ENCODE measurements at regions not wholly inside any gene's neighbourhood (a gene's known extent, or its start where the extent isn't known, plus 50 kb on each side); places are given as distances from the start of the nearest gene placed in this dataset. TPM values are rescaled to one million over a fixed set of nuclear protein-coding genes. Genes with fewer than 3 reads are reported as not detected.

DNA sequence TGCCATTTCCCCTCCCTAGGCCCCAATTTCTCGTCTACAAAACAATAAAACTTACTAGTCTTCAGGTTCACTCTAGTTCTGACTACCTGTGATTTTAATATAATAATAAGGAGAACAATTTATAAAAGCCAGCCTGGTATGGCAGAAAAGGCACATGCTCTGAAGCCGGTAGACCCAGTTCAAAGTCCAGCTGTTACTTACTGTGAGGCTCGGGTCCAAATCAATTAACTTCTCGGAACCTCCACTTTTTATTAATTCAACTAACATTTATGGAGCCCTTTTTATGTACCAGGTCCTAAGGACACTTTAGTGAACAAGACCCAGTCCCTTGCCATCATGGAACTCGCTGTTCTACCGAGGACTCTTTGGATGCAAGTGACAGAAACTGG, 53.8 kb upstream of the SMAD3 start:
- Histone ChIP-seq H3K9ac (ENCODE audit: control insufficient read depth, insufficient read depth, low read length) (no peak overlapping the region), H3K36me3 (ENCODE audit: control insufficient read depth in 2 of 2, insufficient read depth in 2 of 2, low read length in 1 of 2) (no peaks in the 10 kb centered on the region), H4K20me1 (ENCODE audit: control insufficient read depth, insufficient read depth) (no peaks in the 10 kb centered on the region), H3K4me1 (ENCODE audit: control insufficient read depth, insufficient read depth, low read length) (no peaks in the 10 kb centered on the region), H3K4me2 (ENCODE audit: control insufficient read depth, insufficient read depth) (no peak overlapping the region), H3K27ac (ENCODE audit: control insufficient read depth, insufficient read depth) (no peak overlapping the region), H3K9me3 (replicated peaks; ENCODE audit: control insufficient read depth, insufficient read depth, low read length) (no peaks in the 10 kb centered on the region), H3K27me3 (replicated peaks in 1 of 2; ENCODE audit: control insufficient read depth in 2 of 2, insufficient read depth in 2 of 2, low read length in 1 of 2) (no peaks in the 10 kb centered on the region), H3K4me3 (no peak overlapping the region), H3K79me2 (ENCODE audit: control insufficient read depth, insufficient read depth, low read length) (no peaks in the 10 kb centered on the region), H2AFZ (ENCODE audit: control insufficient read depth, low read depth, low read length) (no peak overlapping the region)
- BruUV-seq (replicated peaks), result no TSS peak
- ChIA-PET RAD21 (ENCODE audit: unreplicated experiment) (no interaction called here), POLR2A (no interaction called here), CTCF (interaction anchor here (1.0 kb wide), 1 partner anchor 9 kb away, joined by 3 read pairs; no protein-coding TSS in a partner anchor), SMC1A (ENCODE audit: uncharacterized antibody, unreplicated experiment) (interaction anchor here (0.8 kb wide), 1 partner anchor 49 kb away, joined by 3 read pairs; no protein-coding TSS in a partner anchor)
- no peak for DNase-seq (ENCODE audit: low read depth, low spot score)
- intact Hi-C loops (cut with micrococcal nuclease; ENCODE audit: unreplicated experiment) (no loop called here), in situ Hi-C loops (cut with MboI) (no loop called here)
- WGBS (ENCODE audit: insufficient coverage, insufficient replicate concordance, low lambda C conversion rate, missing lambda C conversion rate), result 48% methylated on average over 6 of the region's 6 CpGs
- ATAC-seq, result no peak
- FAIRE-seq, result no peak
- TF ChIP-seq RAD21 (IDR thresholded peaks at IDR 0.05; ENCODE audit: insufficient read depth, low read depth, low read length) (no peak), RBBP5 (conservative IDR thresholded peaks at IDR 0.05) (no peak), NFYA (IDR thresholded peaks at IDR 0.05; ENCODE audit: borderline replicate concordance, low read depth, low read length) (no peak), KDM1A (IDR thresholded peaks at IDR 0.05; ENCODE audit: borderline replicate concordance) (no peak), YY1 (IDR thresholded peaks at IDR 0.05; ENCODE audit: low read depth, low read length) (no peak), RAD51 (IDR thresholded peaks at IDR 0.05) (no peak)

DNA sequence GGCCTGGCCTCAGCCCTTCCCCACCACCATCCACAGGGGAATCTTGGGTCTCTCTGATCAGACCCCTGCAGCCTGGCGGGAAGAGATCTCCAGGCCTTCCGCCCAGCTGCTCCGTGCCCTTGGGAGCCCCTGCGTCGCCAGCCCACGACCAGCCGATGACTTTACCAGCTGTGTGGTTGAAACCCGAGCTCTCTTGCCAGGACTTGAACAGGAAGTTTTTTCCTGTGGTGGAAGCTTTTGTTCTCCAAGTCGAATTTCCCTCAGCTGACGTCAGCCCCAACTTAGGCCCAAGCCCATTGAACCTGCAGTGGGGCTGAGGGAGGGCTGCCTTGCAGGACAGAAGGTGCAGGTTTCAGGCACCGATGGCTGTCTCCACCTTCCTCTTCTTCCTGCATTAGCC, 51.7 kb upstream of the SMAD3 start:
- Histone ChIP-seq H3K9ac (ENCODE audit: control insufficient read depth, insufficient read depth, low read length) (no peak overlapping the region), H3K4me3 (no peak overlapping the region), H3K4me2 (ENCODE audit: control insufficient read depth, insufficient read depth) (no peak overlapping the region), H3K36me3 (ENCODE audit: control insufficient read depth in 2 of 2, insufficient read depth in 2 of 2, low read length in 1 of 2) (no peaks in the 10 kb centered on the region), H3K27me3 (replicated peaks in 1 of 2; ENCODE audit: control insufficient read depth in 2 of 2, insufficient read depth in 2 of 2, low read length in 1 of 2) (no peaks in the 10 kb centered on the region), H3K79me2 (ENCODE audit: control insufficient read depth, insufficient read depth, low read length) (no peaks in the 10 kb centered on the region), H3K4me1 (ENCODE audit: control insufficient read depth, insufficient read depth, low read length) (peaks cover 4% of the 10 kb centered on the region), H3K27ac (ENCODE audit: control insufficient read depth, insufficient read depth) (no peak overlapping the region), H3K9me3 (replicated peaks; ENCODE audit: control insufficient read depth, insufficient read depth, low read length) (no peaks in the 10 kb centered on the region), H2AFZ (ENCODE audit: control insufficient read depth, low read depth, low read length) (no peak overlapping the region), H4K20me1 (ENCODE audit: control insufficient read depth, insufficient read depth) (no peaks in the 10 kb centered on the region)
- ChIA-PET CTCF (no interaction called here), POLR2A (no interaction called here), SMC1A (ENCODE audit: uncharacterized antibody, unreplicated experiment) (interaction anchor here (0.6 to 0.7 kb wide), 2 partner anchors 9 kb away, joined by 3 to 4 read pairs; no protein-coding TSS in a partner anchor), RAD21 (ENCODE audit: unreplicated experiment) (no interaction called here)
- no peak for TF ChIP-seq RAD51 (IDR thresholded peaks at IDR 0.05)
- no peak for TF ChIP-seq IKZF1 (conservative IDR thresholded peaks at IDR 0.05)
- TF ChIP-seq ELK1 (IDR thresholded peaks at IDR 0.05; ENCODE audit: low read depth, low read length), result no peak
- no peak for TF ChIP-seq BMI1 (IDR thresholded peaks at IDR 0.05; ENCODE audit: borderline replicate concordance)
- intact Hi-C loops (cut with micrococcal nuclease; ENCODE audit: unreplicated experiment) (no loop called here), in situ Hi-C loops (cut with MboI) (no loop called here)
- no peak for ATAC-seq
- FAIRE-seq, result no peak
- 67% methylated on average over 11 of the region's 11 CpGs for WGBS (ENCODE audit: insufficient coverage, insufficient replicate concordance, low lambda C conversion rate, missing lambda C conversion rate)
- no peak for DNase-seq (ENCODE audit: low read depth, low spot score)
- no TSS peak for BruUV-seq (replicated peaks)

Small RNAs in the stretch of these regions (small RNA-seq; reads per million reads assigned to genes)
- gene HMGN2P47, result not detected
